Urinary bladder (tissue), 3 donors: ENCODE measurements at regions not wholly inside any gene's neighbourhood (a gene's known extent, or its start where the extent isn't known, plus 50 kb on each side); places are given as distances from the start of the nearest gene placed in this dataset.

ENCODE experiments used
- DNase-seq: peaks from one replicate; pipeline ENCODE4 v3.0.0-alpha.2; 2015; ENCODE audit errors: extremely low spot score
- H3K27ac ChIP-seq: one replicate; pipeline ENCODE4 v1.5.1; 2013; ENCODE audit warnings: low read depth, mild to moderate bottlenecking, moderate library complexity
- H3K36me3 ChIP-seq: one replicate; pipeline ENCODE4 v1.6.1; 2013; ENCODE audit warnings: mild to moderate bottlenecking, moderate library complexity; ENCODE audit not compliant: insufficient read depth
- H3K4me1 ChIP-seq: one replicate; pipeline ENCODE4 v1.6.1; 2013; ENCODE audit warnings: mild to moderate bottlenecking, moderate library complexity; ENCODE audit not compliant: insufficient read depth
- H3K4me3 ChIP-seq: one replicate; pipeline ENCODE4 v1.5.1; 2013; ENCODE audit warnings: low read depth, low read length
- WGBS: extraction: QIAGEN DNeasy Blood & Tissue Kit; methylation state at CpG from one replicate; pipeline ENCODE4 v1.1.7; 2013; 5-methylcytosine and 5-hydroxymethylcytosine counted together
- donor health status: healthy with polysubstance abuse.
- donor health status: healthy.

DNA sequence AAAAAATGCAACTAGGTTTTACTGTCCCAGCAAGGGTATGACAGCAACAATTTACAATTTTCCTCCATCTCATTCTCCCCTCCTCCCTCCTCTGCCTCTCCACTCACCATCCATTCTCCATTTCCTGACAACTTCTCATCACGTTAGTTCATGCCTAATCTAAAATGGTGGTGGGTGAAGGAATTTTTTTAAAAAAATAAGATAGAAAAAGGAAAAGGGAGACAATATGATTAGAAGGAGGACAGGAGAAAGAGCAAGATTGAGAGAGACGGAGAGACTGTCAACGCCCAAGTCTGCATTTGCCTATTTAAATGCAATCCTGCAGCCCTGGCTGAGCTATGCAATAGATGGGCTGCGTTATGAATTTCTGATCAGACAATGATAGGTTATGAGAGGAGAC is 380.7 kb upstream of the PSMD7 start:
- DNase-seq = no peak
- no peak overlapping the region for H3K27ac ChIP-seq
- no peak overlapping the region for H3K4me3 ChIP-seq
- 76% methylated on average over 4 of the region's 4 CpGs for WGBS
- no peaks in the 10 kb centered on the region for H3K4me1 ChIP-seq
- no peaks in the 10 kb centered on the region for H3K36me3 ChIP-seq

DNA sequence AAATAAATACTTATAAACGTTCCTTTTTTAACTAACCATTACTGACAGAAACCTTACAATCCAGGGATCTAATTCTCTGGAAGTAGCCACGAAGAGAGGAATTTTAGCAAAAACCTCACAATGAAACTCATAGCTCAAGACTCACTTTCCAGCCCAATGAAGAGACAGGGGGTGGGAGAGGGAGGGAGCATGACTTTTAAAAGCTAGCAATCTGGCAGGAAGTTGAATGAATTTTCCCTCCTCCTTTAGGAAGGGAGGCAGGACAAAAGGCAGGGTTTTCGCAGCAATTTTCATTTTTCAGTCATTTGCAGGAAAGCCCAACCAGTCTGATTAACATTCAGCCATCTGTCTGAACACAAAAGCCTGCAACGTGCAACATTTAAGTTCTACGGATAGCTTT is 381.5 kb upstream of the PSMD7 start:
- H3K27ac ChIP-seq = no peak overlapping the region
- no peaks in the 10 kb centered on the region for H3K36me3 ChIP-seq
- no peak overlapping the region for H3K4me3 ChIP-seq
- WGBS = 37% methylated on average over 5 of the region's 5 CpGs
- DNase-seq = no peak
- H3K4me1 ChIP-seq = no peaks in the 10 kb centered on the region

DNA sequence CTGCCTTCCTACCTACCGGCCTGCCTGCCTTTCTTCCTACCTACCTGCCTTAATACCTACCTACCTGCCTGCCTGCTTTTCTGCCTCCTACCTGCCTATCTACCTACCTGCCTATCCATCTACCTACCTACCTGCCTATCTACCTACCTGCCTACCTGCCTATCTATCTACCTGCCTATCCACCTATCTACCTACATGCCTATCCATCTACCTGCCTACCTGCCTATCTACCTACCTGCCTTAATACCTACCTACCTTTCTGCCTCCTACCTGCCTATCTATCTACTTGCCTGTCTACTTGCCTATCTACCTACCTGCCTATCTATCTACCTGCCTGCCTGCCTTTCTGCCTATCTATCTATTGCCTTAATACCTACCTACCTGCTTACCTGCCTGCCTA is 383.8 kb upstream of the PSMD7 start:
- H3K4me3 ChIP-seq = no peak overlapping the region
- no peak overlapping the region for H3K27ac ChIP-seq
- H3K36me3 ChIP-seq = no peaks in the 10 kb centered on the region
- 100% methylated on average over 1 of the region's 1 CpG for WGBS
- H3K4me1 ChIP-seq = no peaks in the 10 kb centered on the region
- no peak for DNase-seq

DNA sequence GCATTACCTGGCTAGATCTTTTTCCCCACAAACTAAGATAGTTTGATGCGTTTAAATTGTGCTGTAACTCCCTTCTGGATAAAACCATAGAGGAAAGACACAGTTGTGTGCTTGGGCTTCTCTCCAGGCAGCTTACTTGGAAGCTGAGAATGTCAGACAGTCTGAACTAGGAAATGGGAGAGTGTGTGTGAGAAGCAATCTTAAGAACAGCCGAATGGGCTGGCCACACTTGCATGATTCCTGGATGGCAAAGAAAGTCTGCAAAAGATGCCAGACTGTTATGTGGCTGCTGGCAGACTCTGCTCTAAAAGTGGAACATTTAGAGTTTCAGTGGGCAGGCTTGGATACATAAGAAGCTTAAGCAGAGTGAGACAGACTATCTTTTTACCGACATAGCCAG is 384.3 kb upstream of the PSMD7 start:
- H3K4me1 ChIP-seq = no peaks in the 10 kb centered on the region

DNA sequence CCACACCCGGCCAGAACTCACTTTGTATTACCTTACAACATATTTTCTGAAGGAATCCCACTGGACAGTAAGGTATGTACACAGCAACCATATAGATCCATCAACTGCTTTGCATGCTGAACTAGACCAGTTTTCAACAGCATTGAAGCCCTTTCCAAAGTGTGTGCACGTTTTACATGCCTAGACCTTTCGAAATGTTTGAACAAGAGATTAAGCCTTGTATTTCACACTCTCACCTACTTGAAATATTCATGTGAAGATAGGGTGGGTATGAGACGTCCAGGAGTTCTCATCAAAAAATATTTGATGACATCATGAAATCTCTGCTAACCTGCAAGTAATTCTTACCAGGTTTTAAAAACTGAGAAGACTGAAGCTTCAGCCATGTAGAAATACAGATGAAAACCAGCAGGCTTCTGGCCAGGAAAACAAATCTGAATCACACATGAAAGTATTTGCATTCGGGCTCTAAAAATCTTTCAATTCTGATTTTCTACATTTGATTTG is 387.0 kb upstream of the PSMD7 start:
- no peak overlapping the region for H3K4me3 ChIP-seq
- H3K27ac ChIP-seq = no peak overlapping the region
- H3K4me1 ChIP-seq = no peaks in the 10 kb centered on the region
- DNase-seq = no peak
- H3K36me3 ChIP-seq = no peaks in the 10 kb centered on the region
- 46% methylated on average over 5 of the region's 5 CpGs for WGBS

More for the DNA sequence above, 384.3 kb upstream of the PSMD7 start:
- WGBS = 35% methylated on average over 3 of the region's 3 CpGs
- no peaks in the 10 kb centered on the region for H3K36me3 ChIP-seq
- no peak overlapping the region for H3K27ac ChIP-seq
- no peak overlapping the region for H3K4me3 ChIP-seq
- no peak for DNase-seq

DNA sequence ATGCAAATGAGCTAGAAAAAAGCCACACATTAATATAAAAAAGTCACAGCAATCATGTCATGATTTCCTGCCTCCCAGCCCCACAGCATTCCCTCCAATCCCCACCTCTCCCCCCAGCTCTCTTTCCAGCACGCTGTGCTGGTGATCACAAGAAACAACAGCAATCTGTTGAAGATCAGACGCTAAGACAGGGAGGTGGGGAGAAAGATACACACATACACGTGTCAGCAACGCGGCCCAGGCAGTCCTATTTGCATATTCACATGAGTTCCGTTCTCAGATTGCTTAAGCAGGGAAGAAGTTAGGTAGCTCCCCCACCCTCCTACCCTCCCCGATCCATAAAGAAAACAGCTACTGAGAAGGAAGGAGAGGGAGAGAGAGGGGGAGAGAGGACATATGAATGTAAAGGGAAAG is 405.5 kb upstream of the PSMD7 start:
- Histone ChIP-seq H3K36me3 (no peaks in the 10 kb centered on the region), H3K4me1 (no peaks in the 10 kb centered on the region), H3K27ac (no peak overlapping the region), H3K4me3 (no peak overlapping the region)
- DNase-seq = no peak
- 1% methylated on average over 7 of the region's 7 CpGs for WGBS

- Histone ChIP-seq H3K36me3 (no peaks in the 10 kb centered on the region), H3K4me1 (no peaks in the 10 kb centered on the region), H3K4me3 (no peak overlapping the region), H3K27ac (no peak overlapping the region)
- WGBS = 34% methylated on average over 23 of the region's 23 CpGs
- DNase-seq = no peak
Observed at GRCh38 chr16:73890186-73891128, 406.2 kb upstream of the PSMD7 start.

DNA sequence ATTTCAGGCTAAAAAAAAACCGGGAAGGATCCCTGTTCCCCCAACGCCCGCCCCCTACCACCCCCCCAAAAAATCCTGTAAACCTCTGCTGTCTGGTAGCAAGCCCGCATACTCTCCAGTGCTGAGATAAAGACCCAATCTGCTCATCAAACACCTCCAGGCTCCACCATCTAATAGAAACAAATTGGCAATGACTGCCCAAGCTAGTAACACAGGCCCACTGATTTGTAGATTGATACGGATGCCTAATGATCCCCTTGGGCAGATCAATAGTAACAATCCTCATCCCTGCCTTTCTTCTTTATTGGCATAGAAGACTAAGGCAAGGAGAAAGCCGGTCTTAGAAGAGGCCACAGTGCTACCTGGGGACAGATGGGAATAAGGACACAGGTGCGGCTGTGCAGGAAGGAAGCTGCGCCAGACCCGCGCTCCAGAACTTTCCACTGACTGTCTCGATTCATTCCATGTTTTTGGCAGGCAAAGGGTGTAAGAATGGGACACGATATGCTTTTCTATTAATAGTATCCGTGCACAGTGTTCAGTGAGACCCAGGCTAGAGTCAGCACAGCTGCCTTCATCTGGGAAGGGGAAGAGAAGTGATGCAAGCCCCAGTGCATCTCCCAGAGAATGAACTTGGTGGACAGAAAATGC is 407.6 kb upstream of the PSMD7 start:
- Histone ChIP-seq H3K27ac (no peak overlapping the region), H3K4me3 (no peak overlapping the region), H3K4me1 (no peaks in the 10 kb centered on the region), H3K36me3 (no peaks in the 10 kb centered on the region)
- 54% methylated on average over 13 of the region's 13 CpGs for WGBS
- no peak for DNase-seq

DNA sequence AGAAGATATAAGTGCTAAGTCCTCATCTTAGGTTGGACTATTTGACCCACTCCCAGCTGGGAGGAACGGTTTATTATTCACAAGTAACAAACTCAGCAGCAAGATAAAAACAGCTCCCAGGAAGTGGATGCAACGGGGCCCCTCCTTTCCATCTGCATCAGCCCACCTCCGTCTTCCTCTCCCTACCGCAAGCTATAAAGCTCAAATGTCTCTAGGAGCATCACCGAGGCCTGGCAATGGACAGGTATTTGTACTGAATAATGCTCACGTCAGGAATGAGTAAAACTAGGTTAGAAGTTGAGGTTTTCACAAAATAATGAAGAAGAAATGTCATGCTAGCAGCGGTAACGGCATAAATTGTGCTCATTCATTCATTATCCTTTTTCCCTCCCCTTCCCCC is 408.7 kb upstream of the PSMD7 start:
- no peak overlapping the region for H3K4me3 ChIP-seq
- no peaks in the 10 kb centered on the region for H3K36me3 ChIP-seq
- no peaks in the 10 kb centered on the region for H3K4me1 ChIP-seq
- H3K27ac ChIP-seq = no peak overlapping the region
- WGBS = 65% methylated on average over 8 of the region's 8 CpGs
- DNase-seq = no peak

GRCh38 chr16:73886426-73886825 is 410.2 kb upstream of the PSMD7 start:
- DNase-seq = no peak
- WGBS = 88% methylated on average over 10 of the region's 10 CpGs
- H3K4me1 ChIP-seq = no peaks in the 10 kb centered on the region

DNA sequence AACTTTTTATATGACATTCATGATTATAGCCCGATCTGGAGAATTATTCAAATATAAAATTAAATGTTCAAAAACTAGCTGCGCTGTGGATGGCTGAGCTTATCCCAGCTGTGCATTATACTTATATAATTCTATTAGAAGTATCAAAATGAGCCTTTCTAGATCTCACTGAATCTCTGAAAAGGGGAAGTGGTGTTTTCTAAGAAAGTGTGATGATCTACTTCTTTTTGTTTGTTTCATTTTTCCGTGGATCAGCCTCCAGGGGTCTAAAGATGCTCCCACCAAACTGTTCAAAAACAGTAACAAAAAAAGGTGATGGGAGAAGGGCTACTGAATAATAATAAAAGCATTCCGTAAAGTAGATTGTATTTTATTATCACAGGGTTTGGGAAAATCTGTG is 411.3 kb upstream of the PSMD7 start:
- Histone ChIP-seq H3K27ac (no peak overlapping the region), H3K4me1 (no peaks in the 10 kb centered on the region), H3K4me3 (no peak overlapping the region), H3K36me3 (no peaks in the 10 kb centered on the region)
- no peak for DNase-seq
- WGBS = 89% methylated on average over 4 of the region's 4 CpGs

More at GRCh38 chr16:73886426-73886825, 410.2 kb upstream of the PSMD7 start:
- Histone ChIP-seq H3K36me3 (no peaks in the 10 kb centered on the region), H3K4me3 (no peak overlapping the region), H3K27ac (no peak overlapping the region)

GRCh38 chr16:73883841-73884240 is 412.8 kb upstream of the PSMD7 start:
- DNase-seq = no peak
- Histone ChIP-seq H3K27ac (no peak overlapping the region), H3K36me3 (no peaks in the 10 kb centered on the region), H3K4me3 (no peak overlapping the region), H3K4me1 (no peaks in the 10 kb centered on the region)
- WGBS = 93% methylated on average over 3 of the region's 3 CpGs

GRCh38 chr16:73883126-73883525 is 413.5 kb upstream of the PSMD7 start:
- 82% methylated on average over 2 of the region's 2 CpGs for WGBS
- no peak for DNase-seq

DNA sequence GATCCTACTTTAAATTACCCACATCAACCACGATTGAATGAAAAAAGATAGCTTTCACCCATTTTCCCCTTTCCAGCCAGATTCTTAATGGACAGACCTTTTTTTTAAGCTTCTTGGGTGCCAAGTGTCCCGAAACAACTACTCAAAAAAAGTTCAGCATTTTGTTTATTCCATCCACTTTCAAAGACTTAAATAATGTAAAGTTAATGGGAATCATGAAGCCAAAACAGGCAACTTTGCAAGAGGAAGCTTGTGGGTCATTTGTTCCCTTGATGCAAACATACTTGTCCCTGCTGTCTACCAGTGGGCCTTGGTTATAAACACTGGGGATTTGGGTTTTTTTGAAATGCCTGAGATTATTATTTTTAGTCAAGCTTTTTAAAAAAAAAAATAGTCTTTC is 414.0 kb upstream of the PSMD7 start:
- WGBS = 82% methylated on average over 2 of the region's 2 CpGs
- DNase-seq = no peak
- Histone ChIP-seq H3K27ac (no peak overlapping the region), H3K4me1 (no peaks in the 10 kb centered on the region), H3K4me3 (no peak overlapping the region), H3K36me3 (no peaks in the 10 kb centered on the region)

More at GRCh38 chr16:73883126-73883525, 413.5 kb upstream of the PSMD7 start:
- H3K36me3 ChIP-seq = no peaks in the 10 kb centered on the region
- H3K4me3 ChIP-seq = no peak overlapping the region
- no peaks in the 10 kb centered on the region for H3K4me1 ChIP-seq
- no peak overlapping the region for H3K27ac ChIP-seq
